IPS-NIHi11 (cell line): ENCODE measurements at regions not wholly inside any gene's neighbourhood (a gene's known extent, or its start where the extent isn't known, plus 50 kb on each side); places are given as distances from the start of the nearest gene placed in this dataset.

ENCODE experiments used
- DNase-seq: peaks from one replicate; pipeline ENCODE4 v3.0.0; 2012; ENCODE audit warnings: mixed read lengths, low spot score

DNA sequence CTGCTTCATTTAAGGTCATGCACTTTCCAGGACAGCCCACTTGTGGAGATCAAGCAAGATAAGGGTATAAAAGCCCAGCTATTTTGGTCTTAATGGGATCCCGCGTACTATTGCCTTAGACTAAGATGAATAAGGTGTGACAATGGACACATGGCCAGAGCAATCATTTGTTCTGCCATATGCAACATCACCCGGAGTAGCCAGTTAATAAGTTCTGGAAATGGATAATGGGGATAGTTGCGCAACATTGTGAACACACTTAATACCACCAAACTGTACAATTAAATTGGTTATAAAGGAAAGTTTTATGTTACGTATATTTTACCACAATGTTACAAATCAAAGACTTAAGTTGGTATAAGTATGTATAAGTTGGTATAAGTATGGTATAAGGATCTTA lies 674.5 kb downstream of the HDGFL1 start:
- no peak for DNase-seq

DNA sequence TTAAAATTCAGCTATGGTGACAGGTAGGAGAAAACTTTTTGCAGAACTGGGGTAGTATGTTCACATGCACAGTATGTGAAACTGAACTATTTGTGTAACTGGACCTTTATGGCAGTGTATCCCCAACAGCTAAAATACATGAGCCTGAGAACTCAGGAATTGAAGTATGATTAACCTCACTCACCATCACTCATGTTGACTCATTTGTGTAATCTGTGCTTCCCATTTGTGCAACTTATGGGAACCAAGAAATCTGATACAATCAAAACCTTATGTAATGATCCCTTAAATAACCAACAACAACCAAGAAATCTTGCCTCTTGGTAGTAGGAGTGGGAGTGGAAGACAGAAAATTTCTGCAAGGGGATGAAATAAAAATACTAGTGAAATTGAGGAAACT lies 674.9 kb downstream of the HDGFL1 start:
- DNase-seq, result no peak

DNA sequence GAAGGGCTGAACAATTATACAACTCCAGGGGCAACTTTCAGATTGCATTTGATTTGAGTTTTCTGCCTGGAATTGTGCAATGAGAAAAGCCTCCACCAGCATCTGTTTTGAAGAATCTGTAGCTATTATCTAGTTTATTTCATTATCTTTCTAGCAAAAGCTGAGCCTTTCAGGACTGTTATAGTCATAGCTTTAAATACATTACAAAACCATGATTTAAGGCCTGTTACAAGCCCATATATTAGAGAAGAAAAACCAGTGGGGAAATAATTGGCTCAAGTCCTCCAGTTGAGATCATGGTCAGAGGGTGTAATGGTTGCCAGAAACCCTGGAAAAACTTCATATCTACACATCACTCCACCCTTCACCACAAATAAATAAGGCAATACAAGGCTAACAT lies 676.2 kb downstream of the HDGFL1 start:
- no peak for DNase-seq

DNA sequence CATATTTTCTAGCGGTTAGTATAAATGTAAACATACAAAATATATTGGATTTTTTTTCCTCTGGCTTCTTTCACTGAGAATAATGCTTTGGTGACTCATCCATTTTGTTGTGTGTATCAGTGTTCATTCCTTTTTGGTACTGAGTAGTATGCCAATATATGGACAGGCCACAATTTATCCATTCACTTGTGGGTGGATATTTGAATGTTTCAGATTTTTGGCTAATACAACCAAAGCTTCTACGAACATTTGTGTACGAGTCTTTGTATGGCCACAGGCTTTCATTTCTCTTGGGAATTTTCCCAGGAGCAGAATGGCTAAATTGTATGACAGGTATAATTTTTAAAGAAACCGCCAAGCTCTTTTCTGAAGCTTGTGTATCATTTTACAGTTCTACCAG lies 677.5 kb downstream of the HDGFL1 start:
- DNase-seq, result no peak

DNA sequence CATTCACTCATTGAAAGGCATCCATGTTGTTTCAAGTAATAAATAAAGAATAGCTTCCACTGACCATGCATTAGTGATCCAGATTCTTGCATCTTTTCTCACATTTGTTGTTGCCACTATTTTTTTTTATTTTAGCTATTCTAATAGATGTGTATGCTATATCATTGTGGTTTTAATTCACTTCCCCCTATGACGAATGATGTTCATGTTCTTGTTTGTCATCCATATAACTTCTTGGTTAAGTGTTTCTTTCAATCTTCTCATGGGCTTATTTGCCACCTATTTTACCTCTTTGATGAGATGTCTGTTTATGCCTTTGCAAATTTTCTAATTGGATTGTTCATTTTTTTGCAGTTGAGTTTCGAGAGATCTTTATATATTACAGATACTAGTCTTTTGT lies 681.2 kb downstream of the HDGFL1 start:
- no peak for DNase-seq

DNA sequence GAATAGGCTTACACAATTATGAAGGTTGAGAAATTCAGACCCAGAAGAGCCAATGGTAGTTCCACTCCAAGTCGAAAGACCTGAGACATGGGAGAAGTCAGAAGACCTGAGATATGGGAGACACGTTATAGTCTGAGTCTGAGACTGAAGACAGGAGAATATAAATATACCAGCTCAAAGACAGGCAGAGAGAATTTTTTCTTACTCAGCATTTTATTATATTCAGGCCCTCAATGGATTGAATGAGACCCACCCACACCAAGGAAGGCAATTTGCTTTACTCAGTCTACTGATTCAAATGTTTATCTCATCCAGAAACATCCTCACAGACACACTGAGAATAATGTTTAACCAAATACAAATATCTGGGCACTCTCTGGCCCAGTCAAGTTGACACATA lies 693.5 kb downstream of the HDGFL1 start:
- DNase-seq, result no peak

DNA sequence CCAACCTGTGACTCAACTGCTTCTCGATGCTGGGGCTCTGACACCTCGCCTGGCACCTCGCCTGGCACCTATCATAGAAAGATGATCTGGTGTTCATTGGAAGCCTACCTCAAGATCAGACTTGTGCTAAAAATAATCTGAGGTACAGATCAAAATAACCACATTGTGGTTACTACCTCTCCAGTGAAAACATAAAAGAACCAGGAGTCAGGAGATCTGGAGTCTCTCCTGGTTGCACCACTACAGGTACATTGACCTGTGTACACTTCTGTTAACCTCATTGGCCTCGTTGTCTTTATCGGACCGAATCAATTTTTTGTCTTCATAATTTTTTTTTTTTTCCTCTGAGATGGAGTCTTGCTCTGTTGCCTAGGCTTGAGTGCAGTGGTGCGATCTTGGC lies 695.9 kb downstream of the HDGFL1 start:
- DNase-seq, result no peak

DNA sequence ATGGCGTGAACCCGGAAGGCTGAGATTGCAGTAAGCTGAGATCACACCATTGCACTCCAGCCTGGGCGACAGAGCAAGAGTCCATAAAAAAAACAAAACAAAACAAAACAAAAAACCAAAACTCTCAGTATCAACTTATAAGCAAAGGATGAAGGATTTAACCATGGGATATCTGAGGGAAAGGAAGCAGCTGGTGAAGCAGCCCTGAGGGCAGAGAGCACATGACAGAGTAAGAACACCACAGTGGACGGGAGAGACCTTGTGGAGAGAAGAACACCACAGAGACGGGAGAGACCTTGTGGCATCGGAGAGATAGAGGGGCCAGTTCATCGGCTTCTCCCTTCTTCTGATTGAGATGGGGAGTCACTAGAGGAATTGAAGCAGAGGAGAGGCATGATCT lies 697.2 kb downstream of the HDGFL1 start:
- DNase-seq, result no peak

DNA sequence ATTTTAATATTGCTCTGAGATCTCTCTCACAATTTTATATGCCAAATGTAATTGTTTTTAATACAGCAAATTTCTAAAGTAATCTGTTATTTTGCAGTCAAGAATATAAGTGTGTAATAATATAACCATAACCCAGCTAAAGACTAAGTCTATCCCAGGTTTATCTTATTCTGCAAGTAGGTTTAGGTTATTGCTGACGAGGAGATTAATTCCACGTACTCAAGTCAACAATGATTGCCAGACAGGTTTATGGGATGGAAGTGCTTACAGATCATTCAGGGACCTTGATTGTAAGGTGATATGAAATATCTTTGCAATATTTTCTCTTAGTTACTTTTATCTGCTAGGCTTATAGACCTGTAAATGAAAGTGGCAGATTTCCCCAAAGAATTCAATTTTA lies 698.3 kb downstream of the HDGFL1 start:
- DNase-seq, result no peak

DNA sequence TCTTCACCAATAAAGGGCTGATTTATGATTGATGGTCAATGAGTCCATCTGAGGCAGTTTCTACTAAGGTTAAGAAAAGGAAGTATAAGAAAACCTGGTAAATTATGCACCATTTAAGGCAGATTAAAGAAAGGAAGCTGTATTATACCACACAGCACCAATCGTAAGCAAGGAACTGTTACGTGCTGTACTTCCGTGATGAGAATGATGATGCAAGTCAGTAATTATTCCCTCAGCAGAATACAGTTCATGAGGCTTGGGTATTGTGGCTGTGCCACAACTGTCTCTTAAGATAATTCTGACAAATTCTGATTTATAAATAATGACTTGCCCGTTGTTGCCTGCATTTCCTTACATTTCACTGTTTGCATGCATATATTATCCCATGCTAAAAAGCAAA lies 699.0 kb downstream of the HDGFL1 start:
- DNase-seq, result no peak

DNA sequence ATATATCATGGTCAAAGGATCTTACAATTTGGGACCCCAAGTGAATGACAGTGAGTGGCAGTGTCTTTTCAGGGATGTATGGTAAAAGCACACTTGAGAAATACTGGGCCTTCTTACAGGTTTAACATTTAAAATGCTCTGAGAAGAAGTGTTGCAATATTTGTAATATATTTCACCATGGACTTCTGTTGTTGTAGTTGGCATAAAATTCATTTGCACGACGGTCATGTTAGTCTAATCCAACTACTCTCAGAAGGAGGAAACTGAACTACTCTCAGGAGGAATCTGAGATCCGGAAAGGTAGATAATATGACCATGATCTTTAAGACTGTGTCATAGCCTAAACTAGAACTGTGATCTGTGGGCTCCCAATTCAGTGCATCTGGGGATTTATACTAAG lies 700.1 kb downstream of the HDGFL1 start:
- DNase-seq, result no peak

DNA sequence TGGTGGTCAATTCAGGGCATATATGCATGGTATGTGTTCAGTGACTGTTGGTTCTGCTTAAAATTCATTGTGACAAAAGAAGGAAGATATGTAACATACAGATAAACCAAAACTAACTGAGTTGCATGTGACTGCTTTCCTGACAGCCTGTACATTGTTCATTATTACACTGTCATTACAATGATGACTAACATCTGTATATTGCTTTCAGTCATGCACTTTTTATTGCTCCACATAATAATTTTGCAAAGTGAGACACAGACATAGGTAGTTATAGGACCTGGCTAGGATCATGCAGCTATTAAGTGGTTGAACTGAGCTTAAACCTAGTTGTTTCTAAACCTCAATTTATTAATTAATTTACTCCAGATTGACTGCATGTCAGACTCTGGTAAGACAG lies 703.2 kb downstream of the HDGFL1 start:
- DNase-seq, result no peak

DNA sequence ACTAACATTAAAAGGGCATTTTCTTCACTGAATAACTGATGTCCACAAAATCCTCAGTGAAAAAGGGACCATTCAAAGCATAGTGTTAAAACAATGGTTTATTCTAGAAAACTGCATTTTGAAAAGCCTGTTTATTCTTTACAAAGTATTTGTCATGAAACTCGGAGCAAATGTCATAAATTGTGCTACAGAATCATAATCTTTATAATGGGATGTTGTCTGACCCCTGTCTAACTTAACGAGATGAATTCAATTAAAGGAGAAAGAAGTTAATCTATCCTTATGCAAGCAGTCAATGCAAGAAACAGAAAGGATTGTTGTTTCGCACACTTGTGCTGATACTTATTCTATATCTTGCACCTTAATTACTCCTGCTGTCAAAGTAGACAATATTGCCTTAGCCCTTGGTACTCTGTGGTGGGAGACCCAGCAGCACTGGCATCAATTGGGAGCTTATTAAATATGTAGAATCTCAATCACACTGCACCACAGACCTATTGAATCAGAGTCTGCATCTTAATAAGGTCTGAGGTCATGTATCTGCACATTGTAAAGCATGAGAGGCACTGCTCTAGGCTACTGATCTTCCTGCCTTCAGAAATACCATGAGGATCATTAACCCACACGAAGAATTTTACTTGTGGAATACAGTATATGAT lies 708.3 kb downstream of the HDGFL1 start:
- no peak for DNase-seq

DNA sequence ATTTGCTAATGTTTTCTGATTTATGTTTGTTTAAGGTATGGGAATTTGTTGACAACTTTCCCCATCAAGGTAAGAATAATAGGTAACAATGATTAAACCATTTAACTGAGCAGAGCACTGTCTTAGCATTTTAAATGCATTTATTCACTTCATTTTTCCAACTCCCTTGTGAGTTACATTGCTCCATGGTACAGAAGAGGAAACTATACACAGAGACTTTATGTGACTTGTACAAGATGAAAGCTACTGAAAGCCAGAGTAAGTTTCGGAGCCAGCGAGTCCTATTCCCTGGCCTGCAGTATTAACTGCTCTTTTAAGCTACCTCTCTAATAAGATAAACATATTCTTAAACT lies 708.8 kb downstream of the HDGFL1 start:
- no peak for DNase-seq

DNA sequence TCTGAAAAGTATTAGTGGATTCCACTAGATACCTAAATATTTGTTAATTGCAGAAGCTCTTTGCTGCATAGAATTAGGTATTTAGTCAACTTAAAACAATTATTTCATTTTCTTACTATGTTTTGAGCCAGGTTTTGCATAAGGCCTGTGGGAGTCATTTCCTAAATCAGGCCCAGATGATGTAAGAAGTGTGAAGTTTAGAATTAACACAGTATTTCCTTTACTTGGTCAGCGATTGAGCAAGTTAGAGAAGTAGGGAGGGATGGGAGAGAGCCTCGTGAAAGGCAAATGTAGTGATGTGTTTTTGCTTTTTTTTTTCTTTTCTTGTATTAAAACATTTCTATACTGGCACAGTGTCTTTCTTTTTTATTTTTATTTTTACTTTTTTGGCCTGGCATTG lies 711.1 kb downstream of the HDGFL1 start:
- DNase-seq, result no peak

DNA sequence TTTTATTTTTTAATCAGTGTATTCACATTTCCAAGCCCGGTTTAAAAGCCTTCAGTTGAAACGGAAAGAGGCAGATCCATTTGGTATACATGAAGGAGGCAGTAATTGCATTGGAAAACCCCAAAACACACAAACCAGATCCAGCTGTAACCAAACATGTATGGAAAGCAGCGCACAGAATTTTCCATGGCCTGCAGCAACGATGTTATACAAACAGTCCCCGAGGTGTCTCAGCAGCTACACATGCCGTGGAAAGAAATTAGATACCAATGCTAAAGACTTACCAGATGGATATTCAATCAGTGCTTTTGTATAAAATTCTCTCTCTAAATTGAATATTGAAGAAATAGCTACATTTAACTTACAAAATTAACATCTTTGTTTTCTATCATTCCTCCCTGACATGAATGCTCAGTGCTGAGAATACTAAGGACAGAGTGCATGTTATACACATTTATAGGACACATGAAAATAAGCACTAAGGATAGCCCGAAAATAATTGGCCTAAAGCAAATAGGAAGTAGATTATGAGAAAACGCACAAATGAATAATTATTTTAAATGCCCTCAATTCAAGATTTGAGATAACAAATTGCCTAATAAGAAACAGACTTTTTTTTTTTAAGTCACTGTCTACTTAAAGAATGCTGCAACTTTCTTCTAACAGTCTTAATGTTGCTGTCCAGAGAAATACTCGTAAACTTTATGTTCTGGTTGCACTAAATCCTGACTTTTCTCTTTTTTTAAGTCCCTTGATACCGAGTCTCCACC lies 713.1 kb downstream of the HDGFL1 start:
- DNase-seq, result no peak

DNA sequence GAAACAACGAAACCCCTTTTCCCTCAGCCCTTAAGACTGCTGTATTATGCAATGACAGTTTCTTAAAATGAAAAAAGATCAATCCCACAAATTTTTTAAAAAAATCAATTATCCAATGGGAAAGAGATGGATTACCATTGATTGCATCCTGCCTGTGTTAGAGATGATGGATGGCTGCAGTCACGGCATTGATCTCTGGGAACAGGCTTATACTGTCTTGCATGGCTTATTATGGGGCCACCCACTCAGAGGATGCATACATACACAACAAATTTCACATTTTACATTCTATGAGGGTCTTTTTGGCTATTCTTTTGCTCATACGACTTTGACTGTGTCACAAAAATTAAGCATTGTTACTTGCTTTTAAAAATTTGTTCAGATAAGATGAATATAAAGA lies 724.3 kb downstream of the HDGFL1 start:
- DNase-seq, result no peak

DNA sequence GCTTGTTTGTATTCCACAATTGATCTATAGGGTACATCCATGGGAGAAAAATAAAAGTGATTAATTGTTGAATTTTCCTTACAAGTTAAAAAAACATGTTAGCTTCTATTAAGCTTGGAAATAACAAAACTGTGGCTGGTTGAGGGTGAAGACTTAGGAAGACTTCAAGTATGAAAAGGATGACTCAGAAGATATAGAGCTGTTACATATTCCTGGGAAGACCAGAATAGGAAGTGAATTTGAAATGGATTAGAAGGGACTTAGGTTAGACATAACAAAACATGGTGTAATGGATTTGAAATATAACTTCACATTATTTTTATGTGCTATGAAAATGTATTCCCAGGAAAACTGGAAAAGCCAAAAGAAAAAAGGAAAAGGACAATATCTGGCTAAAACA lies 732.2 kb downstream of the HDGFL1 start:
- no peak for DNase-seq

DNA sequence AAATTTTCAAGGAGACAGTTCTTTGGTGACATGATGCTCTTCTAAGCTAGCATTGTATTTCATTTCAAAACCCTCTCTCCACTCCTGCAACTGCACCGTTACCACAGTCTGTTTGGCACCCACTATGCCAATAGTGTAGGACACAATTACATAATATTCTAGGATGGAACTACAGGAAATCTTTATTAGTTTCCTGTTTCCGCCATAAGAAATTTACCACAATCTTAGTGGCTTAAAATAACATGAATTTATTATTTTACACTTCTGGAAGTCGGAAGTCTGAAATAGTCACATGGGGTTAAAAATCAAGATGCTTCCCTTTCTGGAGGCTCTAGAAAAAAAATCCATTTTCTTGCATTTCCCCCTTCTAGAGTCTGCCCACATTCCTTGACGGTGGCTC lies 733.1 kb downstream of the HDGFL1 start:
- no peak for DNase-seq

DNA sequence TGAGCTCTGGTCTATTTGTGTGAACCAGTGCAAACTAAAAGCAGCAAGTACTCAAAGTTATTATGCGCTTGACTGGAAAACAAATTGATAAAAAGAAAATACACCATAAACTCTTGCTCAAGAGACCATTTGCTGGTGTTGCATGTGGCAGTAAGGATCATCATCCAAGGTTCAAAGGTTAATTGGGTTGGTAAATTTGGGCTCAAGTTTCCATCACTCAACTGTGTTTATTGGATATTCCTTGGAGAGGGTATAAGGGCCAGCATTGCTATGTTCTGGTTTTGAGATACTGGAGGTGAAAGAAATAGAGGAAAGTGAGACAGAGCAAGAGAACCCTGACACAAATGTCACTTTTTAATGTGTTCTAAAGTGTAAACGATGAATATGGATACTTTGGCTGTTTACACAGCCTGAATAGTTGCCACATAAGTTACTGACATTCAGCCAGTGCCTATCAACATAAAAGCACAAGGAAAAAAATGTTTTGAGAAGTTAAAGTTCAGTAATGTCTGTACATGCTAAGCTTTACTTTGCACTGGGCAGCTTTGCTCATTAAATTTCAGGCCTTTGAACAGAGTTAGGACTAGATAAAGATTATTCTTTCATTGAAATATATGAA lies 736.1 kb downstream of the HDGFL1 start:
- DNase-seq, result no peak

DNA sequence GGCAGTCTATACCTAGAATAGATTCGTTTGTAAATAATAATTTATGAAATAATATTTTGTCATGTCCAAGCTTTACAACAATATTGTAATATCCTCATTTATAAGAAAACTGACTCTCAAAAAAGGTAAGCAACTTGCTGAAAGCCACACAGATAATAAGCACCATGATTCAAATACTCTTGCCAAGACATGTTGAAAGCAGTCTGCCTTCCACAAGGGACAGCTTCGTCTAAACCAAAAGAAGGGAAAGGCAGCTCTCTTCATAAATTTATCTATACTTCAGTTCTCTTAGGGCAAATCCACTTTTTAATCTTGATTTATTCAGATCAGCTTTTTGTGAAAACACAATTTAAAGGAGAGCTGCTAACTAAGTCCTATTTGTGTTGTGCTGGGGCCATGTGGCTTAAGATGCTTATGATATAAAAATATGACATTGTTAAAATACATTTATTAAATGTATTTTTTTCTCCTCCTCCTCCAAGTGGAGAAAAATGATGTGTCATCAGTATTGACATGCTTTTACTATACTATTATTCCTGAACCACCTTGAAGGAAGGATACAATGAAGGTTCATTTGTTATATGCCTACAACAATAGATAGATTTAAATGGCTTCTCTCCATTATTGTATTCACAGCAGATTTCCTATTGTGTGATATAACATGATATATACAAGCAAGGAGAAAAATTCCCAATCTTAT lies 737.0 kb downstream of the HDGFL1 start:
- no peak for DNase-seq

DNA sequence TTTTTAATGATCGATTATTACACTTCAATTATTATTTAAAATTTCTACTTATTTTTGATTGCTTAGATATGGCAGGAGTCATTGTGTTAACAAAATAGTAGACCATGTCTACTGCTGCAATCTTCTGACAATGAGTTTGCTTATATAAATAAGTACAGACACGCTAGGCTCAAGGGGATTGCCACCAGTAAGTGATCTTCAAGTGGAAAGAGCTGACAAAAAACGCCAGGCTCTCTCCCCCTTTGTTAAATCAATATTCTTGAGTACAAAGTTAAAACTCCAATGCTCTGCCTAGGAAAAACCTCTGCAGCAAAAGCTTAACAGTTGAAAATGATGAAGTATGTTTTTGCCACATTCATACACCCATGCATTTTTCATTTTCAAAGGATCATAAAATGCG lies 738.1 kb downstream of the HDGFL1 start:
- no peak for DNase-seq

DNA sequence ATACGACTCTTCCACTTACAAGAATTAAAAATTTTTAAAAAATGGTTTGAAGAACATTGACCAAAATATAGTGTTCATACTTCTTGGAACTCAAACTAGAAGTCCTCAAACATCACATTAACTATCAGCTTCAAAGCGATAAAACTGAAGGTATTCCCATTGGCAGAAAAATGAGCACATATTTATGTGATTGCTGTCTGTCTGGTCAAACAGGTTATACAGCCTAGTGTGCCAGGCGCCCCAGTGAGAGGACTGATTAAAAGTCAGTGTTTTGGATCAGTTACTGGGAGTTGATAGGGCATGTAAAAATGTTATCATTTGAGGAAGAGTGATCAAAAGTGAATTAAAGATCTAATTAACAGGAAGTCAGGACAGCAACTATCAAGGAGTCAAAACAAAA lies 738.8 kb downstream of the HDGFL1 start:
- DNase-seq, result no peak
